WI38 (cell line): ENCODE measurements at regions not wholly inside any gene's neighbourhood (a gene's known extent, or its start where the extent isn't known, plus 50 kb on each side); places are given as distances from the start of the nearest gene placed in this dataset.

Experiments
- H3K4me3 ChIP-seq: 2 replicates; pipeline ENCODE4 v1.5.1; 2011; ENCODE audit warnings: low read depth, mild to moderate bottlenecking, control low read depth, low read length
- TF ChIP-seq, protein P1 (sequence below): IDR thresholded peaks from 2 replicates; pipeline ENCODE4 v1.5.1; 2012; ENCODE audit warnings: low read depth, mild to moderate bottlenecking, control low read depth, low read length

GRCh38 chr16:55955845-55956244 is 80.7 kb upstream of the CES5A start:
- TF ChIP-seq, protein P1, sequence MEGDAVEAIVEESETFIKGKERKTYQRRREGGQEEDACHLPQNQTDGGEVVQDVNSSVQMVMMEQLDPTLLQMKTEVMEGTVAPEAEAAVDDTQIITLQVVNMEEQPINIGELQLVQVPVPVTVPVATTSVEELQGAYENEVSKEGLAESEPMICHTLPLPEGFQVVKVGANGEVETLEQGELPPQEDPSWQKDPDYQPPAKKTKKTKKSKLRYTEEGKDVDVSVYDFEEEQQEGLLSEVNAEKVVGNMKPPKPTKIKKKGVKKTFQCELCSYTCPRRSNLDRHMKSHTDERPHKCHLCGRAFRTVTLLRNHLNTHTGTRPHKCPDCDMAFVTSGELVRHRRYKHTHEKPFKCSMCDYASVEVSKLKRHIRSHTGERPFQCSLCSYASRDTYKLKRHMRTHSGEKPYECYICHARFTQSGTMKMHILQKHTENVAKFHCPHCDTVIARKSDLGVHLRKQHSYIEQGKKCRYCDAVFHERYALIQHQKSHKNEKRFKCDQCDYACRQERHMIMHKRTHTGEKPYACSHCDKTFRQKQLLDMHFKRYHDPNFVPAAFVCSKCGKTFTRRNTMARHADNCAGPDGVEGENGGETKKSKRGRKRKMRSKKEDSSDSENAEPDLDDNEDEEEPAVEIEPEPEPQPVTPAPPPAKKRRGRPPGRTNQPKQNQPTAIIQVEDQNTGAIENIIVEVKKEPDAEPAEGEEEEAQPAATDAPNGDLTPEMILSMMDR: no peak
- no peak overlapping the region for H3K4me3 ChIP-seq

DNA sequence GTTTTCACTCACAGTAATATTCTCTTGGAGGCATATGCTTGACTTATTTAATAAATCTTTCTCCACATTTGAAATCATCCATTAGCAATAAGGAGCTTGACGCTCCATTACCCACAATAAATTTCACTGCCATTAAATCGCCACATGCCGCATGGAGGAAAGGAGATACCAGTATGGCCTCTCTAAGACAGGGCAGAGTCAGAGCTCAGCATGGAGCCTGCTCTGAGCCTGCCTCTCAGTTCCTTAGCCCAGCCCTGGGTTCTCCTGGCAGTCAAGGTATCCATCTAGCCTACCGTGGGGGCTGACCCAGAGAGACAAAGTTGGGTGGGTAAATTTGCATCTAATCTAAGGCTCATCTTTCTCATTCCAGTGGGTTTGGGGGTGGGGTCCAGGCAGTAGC is 80.3 kb upstream of the CES5A start:
- H3K4me3 ChIP-seq: no peak overlapping the region
- TF ChIP-seq, protein P1: no peak

- TF ChIP-seq, protein P1: no peak
- no peak overlapping the region for H3K4me3 ChIP-seq
Measured at GRCh38 chr16:55954906-55955305, 79.7 kb upstream of the CES5A start.

- no peak overlapping the region for H3K4me3 ChIP-seq
- TF ChIP-seq, protein P1: no peak
Measured at GRCh38 chr16:55949518-55949917, 74.3 kb upstream of the CES5A start.

DNA sequence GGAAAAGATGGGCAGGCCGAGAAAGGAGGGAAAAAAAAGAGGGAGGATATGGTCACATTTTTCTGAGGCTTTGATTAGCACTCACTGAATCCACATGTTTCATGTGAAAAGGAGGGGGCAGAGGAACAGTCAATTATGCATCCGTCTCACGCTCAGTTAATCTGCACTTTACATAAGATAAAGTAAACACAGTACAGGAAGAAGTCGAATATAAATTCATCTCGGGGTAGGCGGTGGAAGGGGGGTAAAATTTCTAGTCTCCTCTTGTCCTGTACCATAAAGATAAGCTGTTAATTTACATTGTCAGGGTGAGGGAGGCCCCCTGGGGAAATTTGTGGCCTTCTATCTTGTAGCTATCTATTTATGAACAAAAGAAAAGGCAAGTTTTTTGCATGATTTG is 73.1 kb upstream of the CES5A start:
- TF ChIP-seq, protein P1: no peak
- no peak overlapping the region for H3K4me3 ChIP-seq

- TF ChIP-seq, protein P1: no peak
- no peak overlapping the region for H3K4me3 ChIP-seq
Measured at GRCh38 chr16:55947366-55947765, 72.2 kb upstream of the CES5A start.

DNA sequence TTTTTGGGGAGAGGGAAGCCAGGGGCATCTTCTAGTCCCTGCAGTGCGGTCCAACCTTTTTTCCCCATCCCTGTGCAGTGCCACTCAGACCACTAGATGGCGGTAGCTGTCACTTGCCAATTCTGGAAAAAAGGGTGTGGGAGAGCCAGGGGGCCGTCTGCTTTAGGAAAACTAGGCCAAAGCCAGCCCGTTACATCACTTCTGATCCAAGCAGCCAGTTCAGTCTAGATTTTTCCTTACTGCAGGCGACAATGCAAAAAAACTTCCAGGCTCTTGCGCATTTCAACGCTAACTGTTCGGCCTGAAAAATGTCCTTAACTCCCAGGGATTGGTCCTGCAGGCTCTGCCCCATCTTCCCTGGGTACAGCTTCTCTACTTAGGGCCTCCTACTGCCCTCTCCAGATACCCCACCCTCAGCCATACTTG is 69.2 kb upstream of the CES5A start:
- H3K4me3 ChIP-seq: no peak overlapping the region

More for the DNA sequence above, 69.2 kb upstream of the CES5A start:
- TF ChIP-seq, protein P1: peak; percentile 95
